SK-N-MC (cell line): ENCODE measurements at regions not wholly inside any gene's neighbourhood (a gene's known extent, or its start where the extent isn't known, plus 50 kb on each side); places are given as distances from the start of the nearest gene placed in this dataset.

Source experiments
- EZH2 ChIP-seq: fragments of 200-600 bp; sonication (generic); IDR thresholded peaks from one replicate; pipeline ENCODE4 v1.6.1; 2017; ENCODE audit warnings: antibody characterized with exemption
- FOXP2 ChIP-seq: optimal IDR thresholded peaks from 2 replicates; pipeline ENCODE3; 2011; ENCODE audit warnings: mild to moderate bottlenecking, moderate library complexity; ENCODE audit not compliant: insufficient read depth; ENCODE audit errors: extremely low read length, control extremely low read depth
- POLR2AphosphoS5 ChIP-seq: IDR thresholded peaks from 2 replicates; pipeline ENCODE4 v1.6.1; 2012; ENCODE audit warnings: mild to moderate bottlenecking, low read depth, low read length, borderline replicate concordance

DNA sequence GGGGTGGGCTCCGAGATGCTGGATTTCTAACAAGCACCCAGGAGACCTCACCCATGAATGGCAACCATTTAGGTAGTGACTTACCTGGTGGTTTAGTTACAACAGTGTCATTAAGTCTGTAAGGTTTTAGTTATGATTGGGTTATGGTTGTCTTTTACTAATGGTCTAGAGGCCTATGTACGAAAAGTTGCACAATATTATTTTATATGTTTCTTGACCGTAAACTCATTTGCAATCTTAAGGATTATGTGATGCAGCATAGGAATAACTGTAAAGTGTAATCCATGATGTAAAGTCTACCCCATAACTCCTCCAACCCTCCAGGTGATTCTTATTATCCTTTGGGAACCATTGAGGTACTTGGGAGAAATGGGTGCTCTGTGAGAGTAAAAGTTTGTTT is 155.4 kb upstream of the ZEB2 start:
- TF ChIP-seq POLR2AphosphoS5, result no peak
- no peak for TF ChIP-seq EZH2
- TF ChIP-seq FOXP2, result no peak
